BLaER1 treated with 17β-estradiol and CSF1 and Interleukin-3, amounts not matched to agents 10 nM and 100 nM (cell line): ENCODE measurements at regions not wholly inside any gene's neighbourhood (a gene's known extent, or its start where the extent isn't known, plus 50 kb on each side); places are given as distances from the start of the nearest gene placed in this dataset.
A peak's percentile ranks its signal among the peaks of the same experiment; 100 is the strongest.

Experiments used
- H3K27ac ChIP-seq, 11 experiments: shearing (Covaris generic); formaldehyde crosslinking; 2 replicates each; pipeline ENCODE4 v1.8.1; 2022
- H3K27me3 ChIP-seq, 11 experiments: shearing (Covaris generic); formaldehyde crosslinking; 2 replicates each; pipeline ENCODE4 v1.8.1; 2022
- H3K36me3 ChIP-seq, 11 experiments: shearing (Covaris generic); formaldehyde crosslinking; 2 replicates each; pipeline ENCODE4 v1.8.1; 2022
- H3K4me1 ChIP-seq, 10 experiments: shearing (Covaris generic); formaldehyde crosslinking; 2 replicates each; pipeline ENCODE4 v1.8.1; 2022
- H3K4me2 ChIP-seq, 11 experiments: shearing (Covaris generic); formaldehyde crosslinking; 2 replicates each; pipeline ENCODE4 v1.8.1; 2022
- H3K4me3 ChIP-seq, 10 experiments: shearing (Covaris generic); formaldehyde crosslinking; 2 replicates each; pipeline ENCODE4 v1.8.1; 2022
- H3K9ac ChIP-seq, 11 experiments: shearing (Covaris generic); formaldehyde crosslinking; 2 replicates each; pipeline ENCODE4 v1.8.1; 2022
- H3K9me3 ChIP-seq, 11 experiments: shearing (Covaris generic); formaldehyde crosslinking; replicated peaks in 1 of 11; 2 replicates each; pipeline ENCODE4 v1.8.1; 2022
- H4K20me1 ChIP-seq, 11 experiments: shearing (Covaris generic); formaldehyde crosslinking; 2 replicates each; pipeline ENCODE4 v1.8.1; 2022
- Cebpa-rat ChIP-seq, 11 experiments: shearing (Covaris generic); IDR thresholded peaks; 2 replicates each; pipeline ENCODE4 v1.8.1; 2022

- no peaks in the 10 kb centered on the region for H3K4me1 ChIP-seq
- H4K20me1 ChIP-seq = no peaks in the 10 kb centered on the region
- H3K9ac ChIP-seq = no peak overlapping the region
- H3K9me3 ChIP-seq = peaks cover 0 to 8% (median 0%) of the 10 kb centered on the region in 11 experiments; a peak in 1 of 22 replicates
- H3K27ac ChIP-seq = no peak overlapping the region
- no peaks in the 10 kb centered on the region for H3K36me3 ChIP-seq
- no peak overlapping the region for H3K4me3 ChIP-seq
- H3K27me3 ChIP-seq = no peaks in the 10 kb centered on the region
- H3K4me2 ChIP-seq = no peak overlapping the region
- TF ChIP-seq Cebpa-rat (IDR thresholded peaks at IDR 0.05) = no peak
Observed at GRCh38 chr7:84362360-84362759, 167.8 kb upstream of the SEMA3A start.

GRCh38 chr7:84354866-84355265, 160.3 kb upstream of the SEMA3A start:
- TF ChIP-seq Cebpa-rat (IDR thresholded peaks at IDR 0.05) = no peak
- no peak overlapping the region for H3K27ac ChIP-seq
- H4K20me1 ChIP-seq = no peaks in the 10 kb centered on the region

GRCh38 chr7:84354030-84354429, 159.4 kb upstream of the SEMA3A start:
- Histone ChIP-seq H3K9ac (no peak overlapping the region), H3K27me3 (no peaks in the 10 kb centered on the region), H3K4me2 (no peak overlapping the region), H3K36me3 (no peaks in the 10 kb centered on the region), H3K27ac (no peak overlapping the region), H3K4me1 (no peaks in the 10 kb centered on the region), H3K4me3 (no peak overlapping the region), H4K20me1 (no peaks in the 10 kb centered on the region), H3K9me3 (peaks cover 0 to 8% (median 0%) of the 10 kb centered on the region in 11 experiments; a peak in 1 of 22 replicates)
- no peak for TF ChIP-seq Cebpa-rat (IDR thresholded peaks at IDR 0.05)

More at GRCh38 chr7:84354866-84355265, 160.3 kb upstream of the SEMA3A start:
- Histone ChIP-seq H3K4me2 (no peak overlapping the region), H3K9ac (no peak overlapping the region), H3K9me3 (peaks cover 0 to 8% (median 0%) of the 10 kb centered on the region in 11 experiments; a peak in 1 of 22 replicates), H3K36me3 (no peaks in the 10 kb centered on the region), H3K27me3 (no peaks in the 10 kb centered on the region), H3K4me3 (no peak overlapping the region), H3K4me1 (no peaks in the 10 kb centered on the region)

DNA sequence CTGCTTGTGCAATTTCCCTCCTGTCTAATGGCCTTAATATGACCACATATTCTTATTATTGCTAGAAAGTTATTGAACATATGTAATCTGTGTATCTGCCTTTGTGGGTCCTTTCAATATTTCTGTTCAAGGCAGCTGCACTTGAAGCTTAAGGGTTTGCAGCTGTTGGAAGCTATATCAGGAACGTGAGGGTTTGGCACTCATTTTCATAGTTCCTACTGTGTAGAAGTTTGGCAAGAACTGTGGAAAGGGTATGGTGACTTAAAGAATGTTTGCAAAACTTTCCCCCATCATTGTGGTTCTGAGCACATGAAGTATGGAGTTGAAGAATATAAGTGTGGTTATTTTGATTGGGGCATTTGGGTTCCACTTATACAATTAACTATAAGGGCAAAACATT, 144.7 kb upstream of the SEMA3A start:
- no peak for TF ChIP-seq Cebpa-rat (IDR thresholded peaks at IDR 0.05)
- Histone ChIP-seq H3K4me3 (no peak overlapping the region), H3K9ac (no peak overlapping the region), H3K4me2 (peak overlapping the region in 6 of 11 experiments; percentile 1 to 32 (median 14); a peak in 4 of 22 replicates), H3K27me3 (no peaks in the 10 kb centered on the region), H4K20me1 (no peaks in the 10 kb centered on the region), H3K4me1 (peaks cover 18 to 31% (median 22%) of the 10 kb centered on the region in 10 experiments), H3K27ac (no peak overlapping the region), H3K36me3 (no peaks in the 10 kb centered on the region), H3K9me3 (no peaks in the 10 kb centered on the region)

- Histone ChIP-seq H3K27me3 (no peaks in the 10 kb centered on the region), H3K36me3 (no peaks in the 10 kb centered on the region), H3K9me3 (no peaks in the 10 kb centered on the region), H3K4me3 (no peak overlapping the region), H3K4me2 (peak overlapping the region; percentile 25 to 82 (median 55); a peak in 17 of 22 replicates), H4K20me1 (no peaks in the 10 kb centered on the region), H3K27ac (peak overlapping the region in 8 of 11 experiments; percentile 51 to 85 (median 70); a peak in 10 of 22 replicates), H3K4me1 (peaks cover 18 to 31% (median 22%) of the 10 kb centered on the region in 10 experiments), H3K9ac (no peak overlapping the region)
- no peak for TF ChIP-seq Cebpa-rat (IDR thresholded peaks at IDR 0.05)
Observed at GRCh38 chr7:84337429-84337828, 142.8 kb upstream of the SEMA3A start.

DNA sequence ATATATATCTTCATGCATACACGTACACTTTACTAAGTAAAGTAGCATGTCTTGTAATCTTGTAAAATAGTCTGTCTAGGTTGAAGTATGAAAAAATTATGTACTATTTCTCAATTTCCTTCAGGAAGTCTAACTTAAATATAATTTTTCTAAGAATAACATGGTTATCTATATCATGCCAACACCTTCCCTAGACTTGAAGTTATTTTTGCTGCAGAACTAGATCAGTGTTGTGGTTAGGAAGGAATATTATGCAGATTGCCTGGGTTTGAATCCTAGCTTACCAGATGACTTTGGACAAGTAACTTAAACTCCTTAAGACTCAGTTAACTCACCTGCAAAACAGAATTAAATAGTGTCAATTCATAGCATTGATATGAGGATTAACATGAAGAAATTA, 142.2 kb upstream of the SEMA3A start:
- Histone ChIP-seq H3K36me3 (no peaks in the 10 kb centered on the region), H3K4me2 (peak overlapping the region; percentile 33 to 82 (median 60)), H3K27ac (peak overlapping the region; percentile 30 to 85 (median 63); a peak in 19 of 22 replicates), H3K27me3 (no peaks in the 10 kb centered on the region), H3K4me1 (peaks cover 19 to 36% (median 23%) of the 10 kb centered on the region in 10 experiments), H3K9me3 (no peaks in the 10 kb centered on the region), H3K9ac (peak overlapping the region in 2 of 11 experiments; percentile 52 to 58; a peak in 4 of 22 replicates), H3K4me3 (no peak overlapping the region), H4K20me1 (no peaks in the 10 kb centered on the region)
- no peak for TF ChIP-seq Cebpa-rat (IDR thresholded peaks at IDR 0.05)

DNA sequence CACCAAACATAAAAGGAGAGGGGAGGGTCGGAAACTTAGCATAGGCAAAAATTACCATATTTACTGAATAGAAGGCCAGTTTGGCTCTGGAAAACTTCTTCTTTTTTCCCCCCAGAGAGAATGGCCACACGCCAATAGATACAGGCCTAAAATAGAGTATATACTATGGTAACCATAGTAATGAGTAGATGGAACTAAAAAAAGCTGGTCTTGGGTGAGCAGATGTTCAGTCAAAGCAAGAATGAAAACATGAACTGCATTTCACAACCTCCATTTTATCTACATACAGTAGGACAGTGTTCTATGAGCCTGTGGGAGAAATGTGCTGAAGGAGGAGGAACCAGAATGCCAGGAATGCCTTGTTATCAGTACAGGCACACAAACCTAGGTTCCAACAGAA, 141.7 kb upstream of the SEMA3A start:
- H3K4me1 ChIP-seq = peaks cover 23 to 40% (median 28%) of the 10 kb centered on the region in 10 experiments
- peak overlapping the region in 2 of 11 experiments; percentile 58 to 60; a peak in 4 of 22 replicates for H3K9ac ChIP-seq
- H3K4me2 ChIP-seq = peak overlapping the region; percentile 33 to 82 (median 60)
- H3K9me3 ChIP-seq = no peaks in the 10 kb centered on the region
- peak overlapping the region; percentile 30 to 85 (median 63); a peak in 19 of 22 replicates for H3K27ac ChIP-seq
- 0 out of 22 replicates have a peak, but pooled peaks of 1 of the 11 experiments have one; percentile 29 for TF ChIP-seq Cebpa-rat (IDR thresholded peaks at IDR 0.05)
- H4K20me1 ChIP-seq = no peaks in the 10 kb centered on the region
- H3K36me3 ChIP-seq = no peaks in the 10 kb centered on the region
- no peaks in the 10 kb centered on the region for H3K27me3 ChIP-seq
- H3K4me3 ChIP-seq = no peak overlapping the region

DNA sequence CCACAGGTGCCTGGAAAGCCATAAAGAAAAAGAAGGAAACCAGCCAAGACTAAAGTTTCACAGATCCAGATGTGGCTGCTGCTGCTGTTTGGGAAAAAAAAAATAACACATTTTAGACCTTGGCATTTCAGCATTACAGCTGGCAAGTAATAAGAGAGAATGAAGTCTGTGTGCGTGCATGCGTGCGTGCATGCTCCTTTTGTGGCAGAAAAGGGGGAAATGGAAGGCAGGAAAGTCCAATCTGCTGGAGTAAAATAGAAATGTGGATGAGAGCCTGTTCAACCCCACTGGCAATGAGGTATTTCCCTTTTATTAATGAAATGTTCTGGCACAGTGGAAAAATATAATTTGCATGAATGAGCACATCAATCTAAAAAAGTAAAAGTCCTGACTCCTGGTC, 137.0 kb upstream of the SEMA3A start:
- H3K9me3 ChIP-seq = no peaks in the 10 kb centered on the region
- H3K4me2 ChIP-seq = peak overlapping the region in 6 of 11 experiments; percentile 6 to 34 (median 18); a peak in 6 of 22 replicates
- H3K27me3 ChIP-seq = no peaks in the 10 kb centered on the region
- no peak overlapping the region for H3K9ac ChIP-seq
- H4K20me1 ChIP-seq = no peaks in the 10 kb centered on the region
- H3K4me1 ChIP-seq = peaks cover 12 to 28% (median 15%) of the 10 kb centered on the region in 10 experiments
- no peak overlapping the region for H3K4me3 ChIP-seq
- no peak for TF ChIP-seq Cebpa-rat (IDR thresholded peaks at IDR 0.05)
- H3K36me3 ChIP-seq = no peaks in the 10 kb centered on the region
- peak overlapping the region in 3 of 11 experiments; percentile 1 to 26 (median 23); a peak in 2 of 22 replicates for H3K27ac ChIP-seq

DNA sequence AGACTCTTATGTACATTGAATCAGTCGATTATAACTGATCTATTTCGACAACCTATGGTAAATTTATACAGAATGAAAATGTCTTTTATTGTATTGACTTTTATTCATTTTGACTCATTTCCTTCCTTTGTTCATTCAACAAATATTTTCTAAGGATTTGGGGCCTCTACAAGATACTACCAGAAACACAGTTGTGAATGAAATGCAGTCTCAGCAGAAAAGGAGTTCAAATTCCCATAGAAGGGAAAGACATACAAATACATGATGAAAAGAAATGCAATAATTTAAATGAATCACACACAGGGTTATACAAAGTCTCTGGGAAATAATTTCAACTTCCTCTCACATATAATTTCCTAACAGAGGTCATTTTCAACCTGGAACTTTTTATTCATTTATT, 134.0 kb upstream of the SEMA3A start:
- Histone ChIP-seq H3K9ac (no peak overlapping the region), H3K36me3 (no peaks in the 10 kb centered on the region), H3K9me3 (no peaks in the 10 kb centered on the region), H3K27ac (no peak overlapping the region), H3K4me2 (no peak overlapping the region), H3K4me3 (no peak overlapping the region), H4K20me1 (no peaks in the 10 kb centered on the region), H3K4me1 (peaks cover 4 to 18% (median 5%) of the 10 kb centered on the region in 10 experiments; a peak in 14 of 20 replicates), H3K27me3 (no peaks in the 10 kb centered on the region)
- TF ChIP-seq Cebpa-rat (IDR thresholded peaks at IDR 0.05) = no peak

DNA sequence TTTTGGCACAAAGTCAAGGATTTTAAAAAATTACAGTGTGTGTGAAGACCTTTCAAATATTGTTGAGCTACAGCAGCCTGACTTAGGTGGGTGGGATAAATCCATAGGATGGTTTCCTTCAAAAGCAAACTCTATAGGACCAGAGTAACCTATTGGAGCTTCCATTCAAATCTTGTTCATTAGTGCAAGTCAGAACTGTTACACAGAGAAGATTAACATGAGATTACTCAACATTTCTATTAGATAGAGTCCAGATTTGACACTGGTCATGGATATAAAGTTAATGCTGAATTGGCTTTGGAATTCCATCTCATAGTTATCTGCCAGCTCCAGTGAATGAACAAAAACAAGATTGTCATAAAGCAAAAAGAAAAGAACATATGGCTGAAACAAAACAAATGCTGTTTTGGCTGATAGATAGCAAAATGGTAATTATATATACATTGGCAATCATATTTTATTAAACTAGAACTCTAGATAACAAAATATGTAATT, 129.6 kb upstream of the SEMA3A start:
- Histone ChIP-seq H3K36me3 (no peaks in the 10 kb centered on the region), H3K27me3 (no peaks in the 10 kb centered on the region), H4K20me1 (no peaks in the 10 kb centered on the region), H3K4me2 (no peak overlapping the region), H3K9ac (no peak overlapping the region), H3K27ac (no peak overlapping the region), H3K4me3 (no peak overlapping the region), H3K9me3 (peaks cover 0 to 16% (median 5%) of the 10 kb centered on the region in 11 experiments; a peak in 7 of 22 replicates), H3K4me1 (no peaks in the 10 kb centered on the region)
- no peak for TF ChIP-seq Cebpa-rat (IDR thresholded peaks at IDR 0.05)
